ENCODE measurements at regions not wholly inside any gene's neighbourhood (a gene's known extent, or its start where the extent isn't known, plus 50 kb on each side); places are given as distances from the start of the nearest gene placed in this dataset.

DNA sequence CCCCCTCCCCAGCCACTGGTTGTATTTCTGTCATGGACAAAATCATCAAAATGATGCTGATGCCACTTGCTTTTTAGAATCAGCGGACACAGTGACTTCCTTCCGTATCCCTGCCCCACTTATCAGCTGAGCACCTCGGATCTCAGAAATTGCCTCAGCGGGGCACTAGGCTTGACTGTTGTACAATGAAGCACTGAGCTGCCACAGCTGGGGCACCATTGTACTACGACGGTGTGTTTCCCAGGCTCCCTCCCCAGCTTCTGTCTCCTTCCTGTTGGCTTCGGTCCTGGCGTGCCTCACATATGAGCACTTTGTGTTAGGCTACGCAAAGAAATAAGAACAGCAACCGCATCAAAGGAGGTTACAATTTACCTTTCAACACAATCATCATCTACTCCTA, 82.4 kb downstream of the F11 start:
- H2AK5ac ChIP-seq (ENCODE audit: low read depth, low read length), result no peak overlapping the region
- H4K5ac ChIP-seq (ENCODE audit: low read depth, low read length), result no peak overlapping the region
- no peak overlapping the region for H3K4ac ChIP-seq (ENCODE audit: low read depth, low read length)
- POLR2A ChIA-PET (ENCODE audit: unreplicated experiment), result no interaction called here
- no peak overlapping the region for H3K18ac ChIP-seq (ENCODE audit: low read depth, low read length)
- H3K27ac ChIP-seq (ENCODE audit: insufficient read depth, low read length), result no peak overlapping the region
- H3K56ac ChIP-seq (ENCODE audit: extremely low read depth, insufficient read depth, low read length), result no peak overlapping the region
- no peak overlapping the region for H3K23ac ChIP-seq (ENCODE audit: low read depth, low read length)
- H2BK120ac ChIP-seq (ENCODE audit: low read depth, low read length), result no peak overlapping the region
- no peak overlapping the region for H3K4me3 ChIP-seq (ENCODE audit: insufficient read depth, low read depth, low read length)
- H4K20me1 ChIP-seq (ENCODE audit: insufficient read depth, low read length), result no peaks in the 10 kb centered on the region
- in situ Hi-C loops (cut with MboI; ENCODE audit: low sequenced_read_pairs), result no loop called here
- no peaks in the 10 kb centered on the region for H3K27me3 ChIP-seq (ENCODE audit: control insufficient read depth, insufficient read depth, low read length)
- no peak overlapping the region for H3K14ac ChIP-seq (replicated peaks; ENCODE audit: low read depth, low read length)
- dilution Hi-C loops (cut with HindIII; ENCODE audit: low sequenced_read_pairs, unreplicated experiment), result no loop called here
- no peak overlapping the region for H2AK9ac ChIP-seq (replicated peaks; ENCODE audit: low read depth, low read length, poor library complexity)
- intact Hi-C loops (cut with micrococcal nuclease), result no loop called here
- DNase-seq, result no peak
- H3K4me1 ChIP-seq (ENCODE audit: control insufficient read depth, insufficient read depth, low read length), result no peaks in the 10 kb centered on the region
- TF ChIP-seq RFX5 (IDR thresholded peaks at IDR 0.05; ENCODE audit: low read depth, low read length) (no peak), MAZ (IDR thresholded peaks at IDR 0.05; ENCODE audit: borderline replicate concordance, low read depth, low read length) (no peak), BHLHE40 (IDR thresholded peaks at IDR 0.05; ENCODE audit: low read depth, low read length) (no peak), POLR2A (IDR thresholded peaks at IDR 0.05; ENCODE audit: low read depth, low read length) (no peak), SMC3 (IDR thresholded peaks at IDR 0.05; ENCODE audit: low read depth, low read length) (no peak), CHD1 (IDR thresholded peaks at IDR 0.05; ENCODE audit: low read depth, low read length) (no peak), MAFK (IDR thresholded peaks at IDR 0.05; ENCODE audit: low read depth, low read length) (no peak), RCOR1 (IDR thresholded peaks at IDR 0.05; ENCODE audit: insufficient replicate concordance, low read length) (no peak), MXI1 (IDR thresholded peaks at IDR 0.05; ENCODE audit: borderline replicate concordance, low read depth, low read length) (no peak), RAD21 (IDR thresholded peaks at IDR 0.05; ENCODE audit: low read length) (no peak)
- TF ChIP-seq, protein P1, sequence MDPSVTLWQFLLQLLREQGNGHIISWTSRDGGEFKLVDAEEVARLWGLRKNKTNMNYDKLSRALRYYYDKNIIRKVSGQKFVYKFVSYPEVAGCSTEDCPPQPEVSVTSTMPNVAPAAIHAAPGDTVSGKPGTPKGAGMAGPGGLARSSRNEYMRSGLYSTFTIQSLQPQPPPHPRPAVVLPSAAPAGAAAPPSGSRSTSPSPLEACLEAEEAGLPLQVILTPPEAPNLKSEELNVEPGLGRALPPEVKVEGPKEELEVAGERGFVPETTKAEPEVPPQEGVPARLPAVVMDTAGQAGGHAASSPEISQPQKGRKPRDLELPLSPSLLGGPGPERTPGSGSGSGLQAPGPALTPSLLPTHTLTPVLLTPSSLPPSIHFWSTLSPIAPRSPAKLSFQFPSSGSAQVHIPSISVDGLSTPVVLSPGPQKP (IDR thresholded peaks at IDR 0.05; ENCODE audit: borderline replicate concordance, low read depth, low read length), result no peak
- TF ChIP-seq, protein P2, sequence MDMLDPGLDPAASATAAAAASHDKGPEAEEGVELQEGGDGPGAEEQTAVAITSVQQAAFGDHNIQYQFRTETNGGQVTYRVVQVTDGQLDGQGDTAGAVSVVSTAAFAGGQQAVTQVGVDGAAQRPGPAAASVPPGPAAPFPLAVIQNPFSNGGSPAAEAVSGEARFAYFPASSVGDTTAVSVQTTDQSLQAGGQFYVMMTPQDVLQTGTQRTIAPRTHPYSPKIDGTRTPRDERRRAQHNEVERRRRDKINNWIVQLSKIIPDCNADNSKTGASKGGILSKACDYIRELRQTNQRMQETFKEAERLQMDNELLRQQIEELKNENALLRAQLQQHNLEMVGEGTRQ (IDR thresholded peaks at IDR 0.05; ENCODE audit: low read depth, low read length), result no peak
- H3K9me1 ChIP-seq (ENCODE audit: insufficient read depth, low read length), result no peaks in the 10 kb centered on the region
- no TSS peak for BruUV-seq (replicated peaks)
- H4K8ac ChIP-seq (ENCODE audit: low read depth in 2 of 2, low read length in 2 of 2), result no peak overlapping the region
- CTCF ChIA-PET, result no interaction called here
- no peak overlapping the region for H2BK20ac ChIP-seq (ENCODE audit: low read depth, low read length)
- no peak overlapping the region for H3K4me2 ChIP-seq (ENCODE audit: low read depth, low read length)
- no peak overlapping the region for H2AFZ ChIP-seq (replicated peaks; ENCODE audit: low read length, poor library complexity)
- no peak overlapping the region for H3K9ac ChIP-seq (ENCODE audit: low read depth, low read length)
- H3K36me3 ChIP-seq (ENCODE audit: control insufficient read depth, insufficient read depth, low read length), result no peaks in the 10 kb centered on the region
- no peak for ATAC-seq (ENCODE audit: low read depth)
- H4K91ac ChIP-seq (ENCODE audit: insufficient read depth, low read depth, low read length), result no peak overlapping the region
- H2BK15ac ChIP-seq (ENCODE audit: low read depth, low read length), result no peak overlapping the region
- H2BK5ac ChIP-seq (ENCODE audit: low read depth, low read length, poor library complexity, severe bottlenecking), result no peak overlapping the region
- H3K79me1 ChIP-seq (ENCODE audit: low read depth in 1 of 2, low read length in 2 of 2), result no peaks in the 10 kb centered on the region
- 87% methylated on average over 2 of the region's 10 CpGs; no CpG with 5 or more reads in 1 of the 2 experiments for WGBS, 2 experiments (ENCODE audit: extremely low coverage in 2 of 2, insufficient read length in 1 of 2)
- H3K9me3 ChIP-seq (ENCODE audit: control insufficient read depth, insufficient read depth, low read length), result no peaks in the 10 kb centered on the region
